Ectodermal cell (in vitro differentiated cells): ENCODE measurements at regions not wholly inside any gene's neighbourhood (a gene's known extent, or its start where the extent isn't known, plus 50 kb on each side); places are given as distances from the start of the nearest gene placed in this dataset.
"Not testable (repeated sequence)": the region's sequence is repeated elsewhere in the genome, so short reads cannot be mapped to it uniquely, and the experiment has no call there.

Experiments
- H3K27ac ChIP-seq: 2 replicates; pipeline ENCODE4 v1.7.0; 2013; ENCODE audit warnings: mild to moderate bottlenecking, low read depth, low read length; ENCODE audit not compliant: insufficient read depth, poor library complexity, severe bottlenecking
- H3K27me3 ChIP-seq: 2 replicates; pipeline ENCODE4 v1.7.0; 2013; ENCODE audit warnings: mild to moderate bottlenecking, low read length; ENCODE audit not compliant: insufficient read depth, control insufficient read depth, poor library complexity, severe bottlenecking
- H3K36me3 ChIP-seq: one replicate; pipeline ENCODE4 v1.7.0; 2013; ENCODE audit warnings: low read length; ENCODE audit not compliant: control insufficient read depth, insufficient read depth
- H3K4me1 ChIP-seq: one replicate; pipeline ENCODE4 v1.7.0; 2013; ENCODE audit warnings: low read length; ENCODE audit not compliant: control insufficient read depth, insufficient read depth
- H3K4me3 ChIP-seq: 2 replicates; pipeline ENCODE4 v1.7.0; 2013; ENCODE audit warnings: low read depth, low read length, control low read depth; ENCODE audit not compliant: insufficient read depth
- H3K9me3 ChIP-seq: 2 replicates; pipeline ENCODE4 v1.7.0; 2013; ENCODE audit warnings: mild to moderate bottlenecking, low read length, moderate library complexity; ENCODE audit not compliant: control insufficient read depth
- WGBS, 2 experiments: methylation state at CpG; one replicate each; pipeline ENCODE4 v1.1.7; 2013; ENCODE audit warnings: missing lambda C conversion rate in 2 of 2; 5-methylcytosine and 5-hydroxymethylcytosine counted together

DNA sequence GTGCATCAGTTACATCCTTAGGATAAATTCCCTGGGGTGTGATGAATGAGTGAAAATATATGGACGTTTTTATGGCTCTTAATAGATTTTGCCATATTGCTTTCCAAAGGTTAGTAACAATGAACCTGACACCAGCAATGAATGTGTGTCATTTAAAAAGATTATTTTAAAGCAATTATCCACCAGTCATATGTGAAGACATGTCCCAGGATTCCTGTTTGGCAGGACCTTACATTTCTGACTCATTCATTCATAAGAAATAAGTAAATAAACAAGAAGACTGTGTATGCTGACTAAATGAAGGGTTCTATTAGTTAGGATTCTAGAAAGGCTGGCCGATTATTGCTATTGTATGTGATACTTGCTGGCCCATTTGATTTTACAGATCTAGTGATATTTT is 201.5 kb downstream of the SOX2 start:
- H3K4me1 ChIP-seq = peaks cover 17% of the 10 kb centered on the region
- no peak overlapping the region for H3K4me3 ChIP-seq

DNA sequence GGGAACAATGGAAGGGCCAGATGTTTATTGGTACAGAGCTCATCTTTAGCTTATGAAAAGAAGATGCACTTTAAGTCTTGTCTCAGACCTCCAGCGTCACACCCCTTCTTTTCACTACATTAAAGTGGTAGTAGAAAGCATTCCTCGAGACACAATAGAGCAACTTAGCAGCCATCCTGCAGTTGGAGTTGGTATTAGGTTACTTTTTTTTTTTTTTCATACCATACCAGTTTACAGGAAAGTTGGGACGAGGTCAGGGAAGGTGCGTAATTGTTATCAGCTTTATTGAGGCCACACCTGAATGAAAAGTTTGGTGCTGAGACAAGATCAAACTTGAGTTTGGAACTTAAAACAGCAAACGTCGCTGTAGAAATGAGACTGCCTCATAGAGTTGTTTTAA is 203.8 kb downstream of the SOX2 start:
- Histone ChIP-seq H3K27me3 (no peaks in the 10 kb centered on the region), H3K4me1 (peaks cover 17% of the 10 kb centered on the region), H3K9me3 (no peaks in the 10 kb centered on the region), H3K36me3 (no peaks in the 10 kb centered on the region), H3K4me3 (no peak overlapping the region), H3K27ac (no peak overlapping the region)
- 43 to 48% methylated on average over 5 to 6 of the region's 6 CpGs for WGBS, 2 experiments

More for the DNA sequence above, 201.5 kb downstream of the SOX2 start:
- WGBS, 2 experiments = 90 to 91% methylated on average over 2 of the region's 2 CpGs
- H3K36me3 ChIP-seq = no peaks in the 10 kb centered on the region
- H3K9me3 ChIP-seq = no peaks in the 10 kb centered on the region
- H3K27ac ChIP-seq = no peak overlapping the region
- no peaks in the 10 kb centered on the region for H3K27me3 ChIP-seq

DNA sequence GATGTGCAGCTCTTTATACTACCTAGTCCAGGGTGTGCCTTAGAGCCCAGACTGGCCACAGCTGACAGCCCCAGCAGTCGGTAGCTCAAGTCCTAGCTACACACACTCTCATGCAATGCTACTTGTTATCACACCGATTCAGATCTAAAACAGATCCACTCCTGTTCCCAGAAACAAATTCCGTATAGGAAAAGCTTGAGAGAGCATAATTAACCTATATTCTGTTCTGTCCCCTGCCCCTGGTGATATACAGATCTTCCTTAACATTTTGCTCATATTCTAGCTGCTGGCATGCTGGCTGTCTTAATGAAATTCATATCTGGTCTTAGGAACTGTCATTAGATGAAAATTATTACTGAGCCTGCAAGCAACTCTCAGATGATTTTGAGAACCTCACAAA is 204.3 kb downstream of the SOX2 start:
- H3K9me3 ChIP-seq = no peaks in the 10 kb centered on the region
- 77 to 78% methylated on average over 3 of the region's 3 CpGs for whole genome bisulfite sequencing, 2 experiments
- H3K27me3 ChIP-seq = no peaks in the 10 kb centered on the region
- H3K4me3 ChIP-seq = no peak overlapping the region
- H3K27ac ChIP-seq = no peak overlapping the region
- peaks cover 17% of the 10 kb centered on the region for H3K4me1 ChIP-seq
- no peaks in the 10 kb centered on the region for H3K36me3 ChIP-seq

DNA sequence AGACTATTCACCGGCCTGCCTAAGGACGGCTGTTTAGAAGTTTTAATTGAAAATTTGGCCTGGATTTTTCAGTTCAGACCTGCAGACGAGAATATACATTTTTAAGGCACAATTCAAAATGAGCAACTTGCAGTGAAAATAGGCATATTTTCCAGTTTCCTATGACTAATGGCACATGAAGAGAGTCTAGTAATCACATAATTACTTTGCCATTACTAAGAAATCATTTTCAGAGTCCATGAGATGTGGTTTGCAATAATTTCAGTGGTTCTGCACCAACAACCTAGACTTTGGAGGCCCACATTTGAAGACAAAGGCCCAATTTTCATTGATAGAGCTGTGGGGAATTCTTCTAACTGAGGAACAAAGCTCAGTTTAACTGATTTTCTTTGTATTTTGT is 205.3 kb downstream of the SOX2 start:
- Histone ChIP-seq H3K36me3 (no peaks in the 10 kb centered on the region), H3K27ac (no peak overlapping the region), H3K27me3 (no peaks in the 10 kb centered on the region), H3K4me3 (no peak overlapping the region), H3K9me3 (no peaks in the 10 kb centered on the region), H3K4me1 (peaks cover 17% of the 10 kb centered on the region)
- 88 to 93% methylated on average over 3 of the region's 3 CpGs for WGBS, 2 experiments

DNA sequence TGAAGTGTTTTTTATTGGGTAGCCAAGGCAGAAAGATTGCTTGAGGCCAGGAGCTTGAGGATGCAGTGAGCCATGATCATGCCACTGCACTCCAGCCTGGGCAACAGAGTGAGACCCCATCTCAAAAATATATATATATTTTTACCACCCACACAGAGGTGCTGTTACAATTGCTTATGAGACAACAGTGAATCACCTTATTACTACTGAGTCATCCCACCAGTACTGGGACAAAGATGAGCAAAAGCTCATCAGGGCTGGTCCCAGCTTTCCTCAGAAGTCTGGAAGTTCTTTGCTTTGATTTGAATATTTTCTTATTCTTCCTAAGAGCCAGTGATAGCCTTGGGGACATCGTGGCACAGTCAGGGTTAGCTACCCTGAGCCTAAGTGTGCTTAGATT is 207.7 kb downstream of the SOX2 start:
- 80 to 88% methylated on average over 1 of the region's 1 CpG for WGBS, 2 experiments
- no peaks in the 10 kb centered on the region for H3K9me3 ChIP-seq
- H3K4me1 ChIP-seq = peaks cover 17% of the 10 kb centered on the region
- no peak overlapping the region for H3K27ac ChIP-seq
- no peak overlapping the region for H3K4me3 ChIP-seq
- no peaks in the 10 kb centered on the region for H3K36me3 ChIP-seq
- no peaks in the 10 kb centered on the region for H3K27me3 ChIP-seq

DNA sequence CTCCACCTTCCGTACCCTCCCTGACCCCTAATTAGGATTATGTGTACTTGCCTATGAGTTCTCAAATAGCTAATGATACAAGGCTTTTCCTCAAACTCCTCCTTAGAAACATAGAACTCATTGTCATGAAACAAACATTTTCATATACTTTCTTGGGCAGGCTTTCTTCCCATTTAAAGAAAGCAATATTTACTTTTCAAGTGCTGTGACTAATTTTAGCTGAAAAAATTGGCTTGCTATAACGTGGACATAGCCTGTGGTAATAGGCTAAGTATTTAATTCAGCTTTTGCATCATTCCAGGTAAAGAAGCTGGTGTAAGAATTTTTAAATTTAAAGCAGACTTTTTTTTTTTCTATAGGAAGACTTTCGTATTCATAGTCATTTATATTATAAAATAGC is 208.7 kb downstream of the SOX2 start:
- no peaks in the 10 kb centered on the region for H3K9me3 ChIP-seq
- H3K36me3 ChIP-seq = no peaks in the 10 kb centered on the region
- H3K27me3 ChIP-seq = no peaks in the 10 kb centered on the region
- no peak overlapping the region for H3K4me3 ChIP-seq
- H3K4me1 ChIP-seq = peaks cover 11% of the 10 kb centered on the region
- WGBS, 2 experiments = 90 to 95% methylated on average over 2 of the region's 3 CpGs
- no peak overlapping the region for H3K27ac ChIP-seq

DNA sequence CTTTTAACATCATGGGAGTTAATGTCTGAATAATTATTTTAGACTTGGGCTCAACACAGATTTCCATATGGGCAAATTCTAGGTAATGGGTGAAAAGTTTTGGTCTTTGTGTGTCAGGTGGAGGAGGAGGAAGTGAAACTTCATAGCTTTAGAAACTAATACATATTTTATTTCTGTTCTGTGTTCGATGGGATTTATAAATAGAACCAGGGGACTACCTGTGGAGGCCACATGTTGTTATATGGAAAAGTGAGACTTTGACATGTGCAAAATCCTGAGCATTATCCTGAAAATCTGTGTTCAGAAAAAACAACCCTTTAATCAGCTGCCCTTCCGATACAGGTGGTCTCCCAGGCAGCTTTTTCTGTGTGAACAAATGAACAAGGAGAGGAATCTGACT is 209.5 kb downstream of the SOX2 start:
- no peak overlapping the region for H3K27ac ChIP-seq
- H3K36me3 ChIP-seq = no peaks in the 10 kb centered on the region
- H3K27me3 ChIP-seq = no peaks in the 10 kb centered on the region
- peaks cover 3% of the 10 kb centered on the region for H3K4me1 ChIP-seq
- no peaks in the 10 kb centered on the region for H3K9me3 ChIP-seq
- no peak overlapping the region for H3K4me3 ChIP-seq
- 95 to 100% methylated on average over 2 of the region's 2 CpGs for WGBS, 2 experiments

DNA sequence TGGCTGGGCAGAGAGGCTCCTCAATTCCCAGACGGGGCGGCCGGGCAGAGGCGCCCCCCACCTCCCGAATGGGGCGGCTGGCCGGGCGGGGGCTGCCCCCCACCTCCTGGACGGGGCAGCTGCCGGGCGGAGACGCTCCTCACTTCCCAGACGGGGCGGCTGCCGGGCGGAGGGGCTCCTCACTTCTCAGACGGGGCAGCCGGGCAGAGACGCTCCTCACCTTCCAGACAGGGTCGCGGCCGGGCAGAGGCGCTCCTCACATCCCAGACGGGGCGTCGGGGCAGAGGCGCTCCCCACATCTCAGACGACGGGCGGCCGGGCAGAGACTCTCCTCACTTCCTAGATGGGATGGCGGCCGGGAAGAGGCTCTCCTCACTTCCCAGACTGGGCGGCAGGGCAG is 214.1 kb downstream of the SOX2 start:
- H3K9me3 ChIP-seq, H3K4me1 ChIP-seq, H3K27ac ChIP-seq, H3K36me3 ChIP-seq, H3K27me3 ChIP-seq, H3K4me3 ChIP-seq: not testable (repeated sequence)
- 90 to 93% methylated on average over 34 of the region's 34 CpGs for WGBS, 2 experiments

DNA sequence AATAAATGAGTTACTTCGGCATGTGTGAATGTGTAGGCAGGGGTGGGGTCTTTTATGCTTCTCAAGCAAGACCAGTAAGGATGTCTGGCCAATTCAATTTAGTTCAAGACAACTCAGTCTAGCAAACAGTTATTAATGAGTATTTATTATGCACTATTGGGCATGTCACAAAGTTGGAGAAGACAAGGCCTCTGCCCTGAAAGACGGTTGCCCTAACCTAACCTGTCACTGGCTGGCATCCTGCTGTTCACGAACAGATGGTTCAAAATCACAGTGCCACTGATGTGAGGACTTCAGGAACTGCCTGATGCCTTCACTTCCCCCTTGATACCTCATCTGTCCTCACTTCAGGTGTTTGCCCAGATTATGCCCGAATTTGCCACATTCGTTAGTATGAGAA is 217.8 kb downstream of the SOX2 start:
- Histone ChIP-seq H3K36me3 (no peaks in the 10 kb centered on the region), H3K4me1 (no peaks in the 10 kb centered on the region), H3K9me3 (no peaks in the 10 kb centered on the region), H3K27me3 (no peaks in the 10 kb centered on the region), H3K27ac (no peak overlapping the region), H3K4me3 (no peak overlapping the region)
- 86 to 91% methylated on average over 5 of the region's 5 CpGs for WGBS, 2 experiments

DNA sequence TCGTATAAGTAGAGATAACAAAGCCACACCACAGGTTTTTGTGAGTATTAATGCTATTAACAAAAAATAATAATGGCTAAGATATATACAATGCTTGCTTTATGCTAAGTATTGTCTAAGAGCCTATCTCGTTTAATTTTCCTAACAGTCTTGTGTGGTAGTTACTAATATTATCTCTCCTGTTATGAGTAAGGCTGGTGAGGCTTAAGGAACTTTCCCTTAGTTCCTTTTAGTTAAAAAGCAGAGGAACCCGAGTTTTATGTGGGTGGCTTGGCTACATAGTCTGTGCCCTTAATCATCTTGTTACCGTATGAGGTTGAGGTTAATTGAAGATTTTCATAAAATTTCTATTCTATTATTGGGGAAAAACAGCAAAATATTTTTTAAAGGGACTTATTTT is 218.4 kb downstream of the SOX2 start:
- no peaks in the 10 kb centered on the region for H3K9me3 ChIP-seq
- H3K27ac ChIP-seq = no peak overlapping the region
- WGBS, 2 experiments = 86 to 90% methylated on average over 2 to 3 of the region's 4 CpGs

DNA sequence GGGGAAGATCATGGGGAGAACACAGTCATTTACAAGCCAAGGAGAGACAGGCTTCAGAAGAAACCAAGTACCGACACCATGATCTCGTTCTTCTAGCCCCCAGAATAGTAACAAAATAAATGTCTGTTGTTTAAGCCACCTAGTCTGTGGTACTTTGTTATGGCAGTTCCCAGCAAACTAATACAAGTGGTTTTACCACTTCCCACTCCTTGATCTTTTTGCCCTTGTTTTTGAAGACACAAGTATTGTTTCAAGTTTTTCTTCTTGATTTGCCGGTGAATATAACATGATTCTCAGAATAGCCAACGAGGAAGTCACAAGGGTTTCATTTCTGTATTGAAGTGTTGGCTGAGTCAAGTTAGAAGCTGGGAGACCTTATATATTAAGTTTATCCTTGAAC is 220.3 kb downstream of the SOX2 start:
- 93 to 95% methylated on average over 4 of the region's 4 CpGs for WGBS, 2 experiments
- Histone ChIP-seq H3K9me3 (no peaks in the 10 kb centered on the region), H3K27me3 (no peaks in the 10 kb centered on the region), H3K4me1 (no peaks in the 10 kb centered on the region), H3K36me3 (no peaks in the 10 kb centered on the region), H3K4me3 (no peak overlapping the region), H3K27ac (no peak overlapping the region)

More for the DNA sequence above, 218.4 kb downstream of the SOX2 start:
- Histone ChIP-seq H3K27me3 (no peaks in the 10 kb centered on the region), H3K4me3 (no peak overlapping the region), H3K4me1 (no peaks in the 10 kb centered on the region), H3K36me3 (no peaks in the 10 kb centered on the region)
